OCI-LY1 (cell line): ENCODE measurements at regions not wholly inside any gene's neighbourhood (a gene's known extent, or its start where the extent isn't known, plus 50 kb on each side); places are given as distances from the start of the nearest gene placed in this dataset.

Source experiments
- H2AFZ ChIP-seq: fragments of 200-600 bp; sonication (generic), shearing (Covaris generic); 2 replicates; pipeline ENCODE4 v1.6.0; 2014; ENCODE audit warnings: antibody characterized with exemption, mild to moderate bottlenecking, low read length
- H3F3A ChIP-seq: fragments of 200-600 bp; sonication (generic), shearing (Covaris generic); 2 replicates; pipeline ENCODE4 v1.6.0; 2014; ENCODE audit warnings: mild to moderate bottlenecking, antibody characterized with exemption, low read length, moderate library complexity; ENCODE audit not compliant: insufficient read depth
- H3K27ac ChIP-seq: fragments of 200-600 bp; sonication (generic); 2 replicates; pipeline ENCODE4 v1.5.1; 2014; ENCODE audit warnings: low read length, mixed run types, mild to moderate bottlenecking, low read depth; ENCODE audit not compliant: poor library complexity, severe bottlenecking
- H3K27me3 ChIP-seq: fragments of 200-600 bp; sonication (generic); 2 replicates; pipeline ENCODE4 v1.6.0; 2014; ENCODE audit warnings: antibody characterized with exemption, mild to moderate bottlenecking, low read length, moderate library complexity; ENCODE audit not compliant: insufficient read depth
- H3K36me3 ChIP-seq: fragments of 200-600 bp; sonication (generic); 2 replicates; pipeline ENCODE4 v1.6.1; 2014; ENCODE audit warnings: mild to moderate bottlenecking, antibody characterized with exemption, low read length, moderate library complexity, mixed read lengths; ENCODE audit not compliant: insufficient read depth
- H3K4me1 ChIP-seq: fragments of 200-600 bp; sonication (generic); 2 replicates; pipeline ENCODE4 v1.5.1; 2014; ENCODE audit warnings: mild to moderate bottlenecking, low read length, moderate library complexity; ENCODE audit not compliant: insufficient read depth, severe bottlenecking
- H3K4me2 ChIP-seq: fragments of 200-600 bp; sonication (generic), shearing (Covaris generic); 2 replicates; pipeline ENCODE4 v1.6.1; 2014; ENCODE audit warnings: low read length
- H3K4me3 ChIP-seq: fragments of 200-600 bp; sonication (generic); 2 replicates; pipeline ENCODE4 v1.5.1; 2014; ENCODE audit warnings: low read length, low read depth, mild to moderate bottlenecking, mixed read lengths; ENCODE audit not compliant: poor library complexity, severe bottlenecking
- H3K79me2 ChIP-seq: fragments of 200-600 bp; shearing (Covaris generic); 2 replicates; pipeline ENCODE4 v1.6.1; 2016; ENCODE audit warnings: mixed run types, low read length, mixed read lengths; ENCODE audit not compliant: insufficient read depth
- H3K9ac ChIP-seq: fragments of 200-600 bp; sonication (generic), shearing (Covaris generic); 2 replicates; pipeline ENCODE4 v1.6.1; 2014; ENCODE audit warnings: mild to moderate bottlenecking, low read length, mixed read lengths
- H3K9me2 ChIP-seq: fragments of 200-600 bp; sonication (generic), shearing (Covaris generic); 2 replicates; pipeline ENCODE4 v1.6.1; 2014; ENCODE audit warnings: low read depth, mild to moderate bottlenecking, low read length, mixed read lengths
- H3K9me3 ChIP-seq: fragments of 200-600 bp; shearing (Covaris generic); 2 replicates; pipeline ENCODE4 v1.6.1; 2014; ENCODE audit warnings: low read length, mixed read lengths
- H4K20me1 ChIP-seq: fragments of 200-600 bp; sonication (generic), shearing (Covaris generic); 2 replicates; pipeline ENCODE4 v1.6.0; 2016; ENCODE audit warnings: mild to moderate bottlenecking, low read length; ENCODE audit not compliant: insufficient read depth
- EZH2 ChIP-seq: fragments of 200-600 bp; sonication (generic), shearing (Covaris generic); IDR thresholded peaks from 2 replicates; pipeline ENCODE4 v1.8.0; 2017; ENCODE audit warnings: borderline replicate concordance, mixed run types, mild to moderate bottlenecking, antibody characterized with exemption, low read length, moderate library complexity, mixed read lengths
- TF ChIP-seq, protein P1 (sequence below): fragments of 200-600 bp; sonication (generic), shearing (Covaris generic); IDR thresholded peaks from 2 replicates; pipeline ENCODE4 v1.5.1; 2017; ENCODE audit warnings: mild to moderate bottlenecking, antibody characterized with exemption, low read length, moderate library complexity, mixed read lengths

DNA sequence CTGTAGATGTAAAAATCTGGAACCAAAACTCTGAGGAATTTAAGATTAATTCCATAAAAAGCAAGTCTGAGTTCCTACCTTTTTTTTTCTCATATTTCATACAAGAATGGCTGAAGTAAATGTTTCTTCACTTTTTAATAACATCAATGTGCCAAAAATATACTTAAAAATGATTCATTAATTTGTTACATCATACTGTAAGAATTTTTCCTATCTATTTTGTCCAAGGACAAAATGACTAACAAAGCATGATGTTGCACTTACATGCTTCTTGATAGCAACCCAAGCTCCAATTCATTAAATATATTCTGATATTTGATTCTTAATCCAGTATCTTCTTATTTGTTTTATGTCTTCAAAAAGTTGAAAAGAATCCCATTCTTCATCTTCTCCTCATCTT lies 988.3 kb downstream of the TLE1 start:
- no peak overlapping the region for H3K4me3 ChIP-seq
- no peaks in the 10 kb centered on the region for H3K36me3 ChIP-seq
- H2AFZ ChIP-seq = no peak overlapping the region
- H3K4me1 ChIP-seq = no peaks in the 10 kb centered on the region
- TF ChIP-seq, protein P1, sequence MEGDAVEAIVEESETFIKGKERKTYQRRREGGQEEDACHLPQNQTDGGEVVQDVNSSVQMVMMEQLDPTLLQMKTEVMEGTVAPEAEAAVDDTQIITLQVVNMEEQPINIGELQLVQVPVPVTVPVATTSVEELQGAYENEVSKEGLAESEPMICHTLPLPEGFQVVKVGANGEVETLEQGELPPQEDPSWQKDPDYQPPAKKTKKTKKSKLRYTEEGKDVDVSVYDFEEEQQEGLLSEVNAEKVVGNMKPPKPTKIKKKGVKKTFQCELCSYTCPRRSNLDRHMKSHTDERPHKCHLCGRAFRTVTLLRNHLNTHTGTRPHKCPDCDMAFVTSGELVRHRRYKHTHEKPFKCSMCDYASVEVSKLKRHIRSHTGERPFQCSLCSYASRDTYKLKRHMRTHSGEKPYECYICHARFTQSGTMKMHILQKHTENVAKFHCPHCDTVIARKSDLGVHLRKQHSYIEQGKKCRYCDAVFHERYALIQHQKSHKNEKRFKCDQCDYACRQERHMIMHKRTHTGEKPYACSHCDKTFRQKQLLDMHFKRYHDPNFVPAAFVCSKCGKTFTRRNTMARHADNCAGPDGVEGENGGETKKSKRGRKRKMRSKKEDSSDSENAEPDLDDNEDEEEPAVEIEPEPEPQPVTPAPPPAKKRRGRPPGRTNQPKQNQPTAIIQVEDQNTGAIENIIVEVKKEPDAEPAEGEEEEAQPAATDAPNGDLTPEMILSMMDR = no peak
- TF ChIP-seq EZH2 = no peak
- H3K9ac ChIP-seq = no peak overlapping the region
- H4K20me1 ChIP-seq = no peaks in the 10 kb centered on the region
- H3F3A ChIP-seq = no peaks in the 10 kb centered on the region
- H3K9me2 ChIP-seq = no peaks in the 10 kb centered on the region
- H3K9me3 ChIP-seq = no peaks in the 10 kb centered on the region
- H3K27me3 ChIP-seq = no peaks in the 10 kb centered on the region
- H3K27ac ChIP-seq = no peak overlapping the region
- H3K79me2 ChIP-seq = no peaks in the 10 kb centered on the region
- H3K4me2 ChIP-seq = no peak overlapping the region

DNA sequence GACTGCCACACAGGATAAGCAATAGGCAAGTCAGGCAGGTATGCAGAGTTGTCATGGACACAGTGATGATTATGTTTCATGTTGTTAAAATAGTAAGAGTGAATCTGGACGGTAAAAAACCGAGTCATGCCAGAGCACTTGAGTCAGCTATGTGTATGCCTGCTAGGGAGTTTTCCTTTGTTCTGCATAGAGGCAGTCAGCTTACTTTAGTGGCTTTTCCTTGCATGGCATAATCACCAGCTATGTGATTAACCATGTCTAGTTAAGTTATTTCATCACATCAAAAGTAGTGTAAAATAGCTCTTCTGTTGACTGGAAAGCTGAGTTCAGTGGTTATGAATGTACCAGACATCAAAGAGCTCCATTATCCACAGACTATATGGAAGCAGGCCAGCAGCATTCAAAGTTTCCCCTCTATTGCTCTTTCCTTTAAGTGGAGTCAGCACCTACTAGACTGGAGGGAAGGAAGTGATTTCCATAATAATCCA lies 989.8 kb downstream of the TLE1 start:
- H3K4me1 ChIP-seq = no peaks in the 10 kb centered on the region
- no peaks in the 10 kb centered on the region for H3F3A ChIP-seq
- no peaks in the 10 kb centered on the region for H4K20me1 ChIP-seq
- H3K36me3 ChIP-seq = no peaks in the 10 kb centered on the region
- H3K27ac ChIP-seq = no peak overlapping the region
- H3K9me3 ChIP-seq = no peaks in the 10 kb centered on the region
- H3K4me2 ChIP-seq = no peak overlapping the region
- H2AFZ ChIP-seq = no peak overlapping the region
- H3K9ac ChIP-seq = no peak overlapping the region
- no peaks in the 10 kb centered on the region for H3K27me3 ChIP-seq
- no peaks in the 10 kb centered on the region for H3K9me2 ChIP-seq
- no peak overlapping the region for H3K4me3 ChIP-seq
- no peak for TF ChIP-seq EZH2
- TF ChIP-seq, protein P1 = no peak
- H3K79me2 ChIP-seq = no peaks in the 10 kb centered on the region

DNA sequence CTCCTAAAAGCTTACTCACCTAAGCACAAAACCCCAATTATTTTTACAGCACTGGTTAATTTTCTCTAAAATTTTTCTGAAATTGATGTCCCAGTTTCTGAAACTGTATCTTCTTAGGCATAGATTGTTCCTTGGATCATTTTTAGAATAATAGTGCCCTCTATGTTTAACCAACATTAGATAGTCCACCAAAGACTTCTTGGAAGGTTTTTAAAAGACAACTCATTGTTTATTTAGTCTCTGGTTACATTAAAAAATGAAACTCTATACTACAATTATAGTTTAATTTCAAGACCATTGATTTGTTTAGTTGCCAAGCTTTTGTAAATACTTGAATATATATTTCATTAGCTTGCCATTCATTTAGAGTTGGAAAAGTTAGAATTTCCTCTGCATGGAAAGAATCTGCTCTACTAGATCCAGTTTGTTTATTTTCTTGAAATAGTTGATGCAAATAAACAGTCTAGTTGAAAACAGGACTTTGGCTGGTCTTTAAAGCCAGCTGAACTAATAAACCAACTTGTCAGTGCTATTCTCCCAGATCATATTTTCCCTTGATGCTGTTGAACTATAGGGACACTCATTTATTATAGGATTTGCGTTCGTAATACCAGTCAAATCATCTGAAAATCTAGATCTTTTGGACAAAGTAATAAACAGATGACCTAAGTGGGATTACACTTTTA lies 990.5 kb downstream of the TLE1 start:
- Histone ChIP-seq H3K79me2 (no peaks in the 10 kb centered on the region), H3K27me3 (no peaks in the 10 kb centered on the region), H4K20me1 (no peaks in the 10 kb centered on the region), H3K27ac (no peak overlapping the region), H2AFZ (no peak overlapping the region), H3K9me2 (no peaks in the 10 kb centered on the region), H3K4me1 (no peaks in the 10 kb centered on the region), H3K4me3 (no peak overlapping the region), H3F3A (no peaks in the 10 kb centered on the region), H3K36me3 (no peaks in the 10 kb centered on the region), H3K4me2 (no peak overlapping the region), H3K9ac (no peak overlapping the region), H3K9me3 (no peaks in the 10 kb centered on the region)
- no peak for TF ChIP-seq EZH2
- TF ChIP-seq, protein P1 = no peak
